SK-N-MC (cell line): ENCODE measurements at regions not wholly inside any gene's neighbourhood (a gene's known extent, or its start where the extent isn't known, plus 50 kb on each side); places are given as distances from the start of the nearest gene placed in this dataset.

ENCODE experiments used
- DNase-seq: peaks from one replicate; pipeline ENCODE4 v3.0.0-alpha.2; 2011; ENCODE audit warnings: low read depth, low spot score
- H3K27ac ChIP-seq: fragments of 200-600 bp; sonication (generic); 2 replicates; pipeline ENCODE4 v1.5.1; 2016; ENCODE audit warnings: mixed run types
- H3K36me3 ChIP-seq: fragments of 200-600 bp; sonication (generic); 2 replicates; pipeline ENCODE4 v1.6.1; 2017; ENCODE audit warnings: antibody characterized with exemption, low read length, mixed read lengths; ENCODE audit not compliant: insufficient read depth
- H3K4me3 ChIP-seq: fragments of 200-600 bp; sonication (generic); 2 replicates; pipeline ENCODE4 v1.5.1; 2016
- H3K9ac ChIP-seq: fragments of 200-600 bp; sonication (generic); 2 replicates; pipeline ENCODE4 v1.8.0; 2017; ENCODE audit warnings: mixed run types, mixed read lengths; ENCODE audit not compliant: insufficient read length
- H3K9me3 ChIP-seq: fragments of 200-600 bp; sonication (generic); 2 replicates; pipeline ENCODE4 v1.6.1; 2017; ENCODE audit warnings: low read depth, mild to moderate bottlenecking, antibody characterized with exemption, low read length, moderate library complexity, mixed read lengths
- EZH2 ChIP-seq: fragments of 200-600 bp; sonication (generic); IDR thresholded peaks from one replicate; pipeline ENCODE4 v1.6.1; 2017; ENCODE audit warnings: antibody characterized with exemption
- FOXP2 ChIP-seq: optimal IDR thresholded peaks from 2 replicates; pipeline ENCODE3; 2011; ENCODE audit warnings: mild to moderate bottlenecking, moderate library complexity; ENCODE audit not compliant: insufficient read depth; ENCODE audit errors: extremely low read length, control extremely low read depth
- POLR2AphosphoS5 ChIP-seq: IDR thresholded peaks from 2 replicates; pipeline ENCODE4 v1.6.1; 2012; ENCODE audit warnings: mild to moderate bottlenecking, low read depth, low read length, borderline replicate concordance

DNA sequence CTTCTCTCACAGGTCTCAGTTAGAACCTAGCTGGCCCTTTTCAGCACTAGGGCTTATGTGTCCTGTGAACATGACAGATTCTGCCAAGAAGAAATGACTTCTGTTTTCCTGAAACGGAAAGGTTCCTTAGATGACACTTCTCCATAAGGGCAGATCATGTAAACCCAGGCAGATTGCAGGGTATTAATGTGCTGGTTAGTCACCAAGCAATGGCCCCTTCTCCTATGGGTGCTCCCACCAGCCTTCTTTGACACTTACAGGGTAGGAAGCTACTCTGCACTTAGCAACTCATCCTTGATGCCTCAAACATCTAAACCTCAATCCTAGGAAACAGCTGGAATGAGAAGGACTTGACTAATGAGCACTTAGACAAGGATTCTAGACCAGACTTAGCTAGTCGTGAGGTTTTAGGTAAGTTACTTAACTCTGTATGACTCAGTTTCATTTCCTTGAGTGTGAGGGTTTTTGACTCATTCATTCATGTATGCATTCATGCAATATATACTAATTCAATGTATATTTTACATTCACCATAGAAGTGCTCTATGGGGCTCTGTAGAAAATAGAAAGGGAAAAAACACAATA, 74.1 kb upstream of the PLXNA2 start:
- Histone ChIP-seq H3K9ac (no peak overlapping the region), H3K27ac (no peak overlapping the region), H3K9me3 (no peaks in the 10 kb centered on the region), H3K4me3 (no peak overlapping the region), H3K36me3 (no peaks in the 10 kb centered on the region)
- TF ChIP-seq FOXP2 (no peak), EZH2 (no peak), POLR2AphosphoS5 (no peak)
- no peak for DNase-seq

DNA sequence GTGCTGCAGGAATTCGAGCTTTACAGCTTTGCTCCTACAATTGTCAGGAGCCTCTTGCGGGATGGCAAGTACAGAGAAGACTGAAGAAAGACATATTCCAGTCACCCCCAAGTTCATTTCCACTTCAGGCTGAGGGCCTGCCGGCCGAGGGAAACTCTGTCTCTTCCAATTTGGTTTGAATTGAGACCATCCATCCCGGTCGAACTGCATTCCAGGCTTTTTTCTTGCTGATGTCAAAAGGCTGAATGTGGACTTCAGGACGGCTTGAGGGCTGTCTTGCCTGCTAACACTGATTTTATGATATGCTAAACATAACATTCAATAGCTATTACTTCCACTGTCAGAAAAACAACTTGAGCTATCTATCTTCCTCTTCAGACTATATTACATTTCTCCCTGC, 79.8 kb upstream of the PLXNA2 start:
- DNase-seq: no peak
- no peak overlapping the region for H3K9ac ChIP-seq
- no peak overlapping the region for H3K4me3 ChIP-seq
- H3K9me3 ChIP-seq: no peaks in the 10 kb centered on the region
- no peaks in the 10 kb centered on the region for H3K36me3 ChIP-seq
- no peak overlapping the region for H3K27ac ChIP-seq
- TF ChIP-seq FOXP2 (no peak), POLR2AphosphoS5 (no peak), EZH2 (no peak)

DNA sequence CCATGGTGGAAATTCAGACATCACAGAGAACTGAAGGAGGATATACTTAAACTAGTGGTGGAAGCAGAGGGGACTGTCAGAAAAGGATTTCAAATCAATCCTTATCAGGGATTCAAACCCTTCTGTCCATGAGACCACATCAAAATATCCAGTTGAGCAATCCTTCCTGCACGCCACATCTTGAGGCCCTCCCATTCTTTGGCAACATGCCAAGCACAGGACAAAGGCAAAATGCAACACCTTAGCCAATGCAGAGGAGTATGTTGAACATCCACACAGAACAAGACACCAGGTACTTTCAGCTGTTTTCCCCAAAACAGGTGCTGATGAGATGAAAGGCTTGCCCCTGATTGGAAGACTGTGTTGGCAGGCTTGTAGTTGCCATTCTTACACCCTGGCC, 81.8 kb upstream of the PLXNA2 start:
- no peaks in the 10 kb centered on the region for H3K9me3 ChIP-seq
- no peak overlapping the region for H3K4me3 ChIP-seq
- no peak overlapping the region for H3K9ac ChIP-seq
- H3K27ac ChIP-seq: no peak overlapping the region
- no peaks in the 10 kb centered on the region for H3K36me3 ChIP-seq
- TF ChIP-seq FOXP2: no peak
- TF ChIP-seq EZH2: no peak
- no peak for TF ChIP-seq POLR2AphosphoS5
- DNase-seq: no peak

DNA sequence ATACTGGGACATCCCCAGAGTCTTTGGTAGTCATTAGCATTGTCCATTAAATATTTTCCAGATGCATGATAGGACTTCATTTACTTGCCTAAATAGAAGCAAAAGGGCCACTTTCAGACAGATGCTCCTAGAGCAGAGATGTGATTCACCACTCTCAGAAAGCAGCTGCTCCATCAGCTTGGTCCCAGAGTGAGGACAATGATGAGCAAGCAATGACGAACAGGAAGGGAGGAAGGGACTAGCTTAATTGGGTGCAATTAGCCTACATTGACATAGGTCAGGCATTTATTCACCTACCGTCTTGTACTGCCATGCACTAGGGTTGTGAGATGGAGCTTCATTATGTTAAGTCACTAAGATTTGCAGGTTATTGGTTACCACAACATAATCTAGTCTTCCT, 85.1 kb upstream of the PLXNA2 start:
- H3K9ac ChIP-seq: no peak overlapping the region
- no peak for DNase-seq
- TF ChIP-seq EZH2 (no peak), FOXP2 (no peak)
- H3K36me3 ChIP-seq: no peaks in the 10 kb centered on the region
- no peaks in the 10 kb centered on the region for H3K9me3 ChIP-seq
- no peak overlapping the region for H3K27ac ChIP-seq
- H3K4me3 ChIP-seq: no peak overlapping the region

DNA sequence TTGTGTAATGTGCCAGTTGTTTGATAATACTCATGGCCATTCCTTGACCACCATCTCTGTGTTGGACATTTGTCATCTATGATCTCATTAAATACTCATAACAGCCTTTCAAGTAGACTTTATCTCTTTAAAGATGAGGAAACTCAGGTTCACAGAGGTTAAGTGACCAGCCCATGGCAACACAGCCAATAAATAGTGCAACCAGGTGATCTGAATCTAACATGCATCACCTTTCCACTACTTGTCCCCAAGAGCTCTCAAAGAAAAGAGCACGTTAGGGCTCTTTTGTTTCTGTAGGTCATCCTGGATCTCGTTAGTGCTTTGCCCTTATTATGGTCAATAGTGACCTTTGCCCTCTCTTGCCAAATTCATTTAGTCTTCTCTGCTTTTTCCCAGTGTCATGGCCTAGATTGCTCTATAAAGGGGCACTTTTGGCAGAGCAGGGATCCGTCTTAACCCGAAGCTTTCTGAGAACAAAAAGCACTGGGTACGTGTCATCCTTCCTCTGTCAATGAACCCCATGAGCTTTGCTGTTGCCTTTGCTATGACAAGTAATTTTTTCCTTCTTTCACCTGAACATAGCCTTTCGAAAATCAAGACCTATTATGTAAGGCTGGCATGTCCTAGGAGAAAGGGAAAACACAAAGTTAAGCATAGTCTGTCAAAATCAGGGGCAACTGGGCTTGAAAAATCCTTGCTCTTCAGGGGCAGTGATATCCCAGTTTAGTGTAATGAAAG, 88.0 kb upstream of the PLXNA2 start:
- Histone ChIP-seq H3K27ac (no peak overlapping the region), H3K4me3 (no peak overlapping the region), H3K9me3 (no peaks in the 10 kb centered on the region), H3K36me3 (no peaks in the 10 kb centered on the region), H3K9ac (no peak overlapping the region)
- no peak for DNase-seq
- no peak for TF ChIP-seq FOXP2
- TF ChIP-seq POLR2AphosphoS5: no peak
- TF ChIP-seq EZH2: no peak

DNA sequence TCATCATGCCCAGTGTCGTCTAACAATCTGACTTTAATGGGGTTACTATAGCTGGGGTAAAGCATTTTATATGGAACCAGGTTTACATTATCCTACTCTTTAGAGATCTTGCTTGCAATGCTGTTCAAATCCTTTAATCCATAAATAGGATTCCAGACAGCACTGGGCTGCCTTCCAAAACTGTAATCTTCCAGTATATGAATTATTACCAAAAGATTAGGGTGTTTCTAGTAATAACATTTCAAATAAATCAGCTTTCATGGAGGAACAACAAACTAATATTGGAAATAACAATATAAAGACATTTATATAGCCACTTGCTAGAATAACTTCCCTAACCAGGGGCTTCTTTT, 88.6 kb upstream of the PLXNA2 start:
- Histone ChIP-seq H3K27ac (no peak overlapping the region), H3K9me3 (no peaks in the 10 kb centered on the region), H3K9ac (no peak overlapping the region), H3K36me3 (no peaks in the 10 kb centered on the region), H3K4me3 (no peak overlapping the region)
- no peak for TF ChIP-seq EZH2
- TF ChIP-seq FOXP2: no peak
- TF ChIP-seq POLR2AphosphoS5: no peak
- no peak for DNase-seq

DNA sequence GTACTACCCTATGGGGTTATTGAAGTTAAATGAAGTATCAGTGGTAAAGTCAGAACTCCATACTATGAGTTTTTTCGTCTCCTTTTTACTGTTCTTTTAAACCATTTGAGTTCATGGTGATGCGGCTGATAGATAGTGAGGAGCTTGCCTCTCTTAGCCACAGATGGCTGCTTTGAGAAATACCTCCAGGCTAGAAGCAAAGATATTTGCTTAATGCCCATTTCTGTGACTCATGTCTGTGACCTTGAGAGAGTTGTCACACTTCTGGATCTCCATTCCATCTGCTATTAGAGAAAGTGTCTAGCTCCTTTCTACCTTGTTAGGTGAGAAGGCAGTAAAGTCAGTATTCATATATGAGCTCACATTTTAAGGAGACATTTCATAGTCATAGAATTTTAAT, 89.5 kb upstream of the PLXNA2 start:
- H3K9ac ChIP-seq: no peak overlapping the region
- H3K4me3 ChIP-seq: no peak overlapping the region
- no peak for TF ChIP-seq EZH2
- TF ChIP-seq POLR2AphosphoS5: no peak
- TF ChIP-seq FOXP2: no peak
- H3K27ac ChIP-seq: no peak overlapping the region
- no peaks in the 10 kb centered on the region for H3K9me3 ChIP-seq
- DNase-seq: no peak
- H3K36me3 ChIP-seq: no peaks in the 10 kb centered on the region

DNA sequence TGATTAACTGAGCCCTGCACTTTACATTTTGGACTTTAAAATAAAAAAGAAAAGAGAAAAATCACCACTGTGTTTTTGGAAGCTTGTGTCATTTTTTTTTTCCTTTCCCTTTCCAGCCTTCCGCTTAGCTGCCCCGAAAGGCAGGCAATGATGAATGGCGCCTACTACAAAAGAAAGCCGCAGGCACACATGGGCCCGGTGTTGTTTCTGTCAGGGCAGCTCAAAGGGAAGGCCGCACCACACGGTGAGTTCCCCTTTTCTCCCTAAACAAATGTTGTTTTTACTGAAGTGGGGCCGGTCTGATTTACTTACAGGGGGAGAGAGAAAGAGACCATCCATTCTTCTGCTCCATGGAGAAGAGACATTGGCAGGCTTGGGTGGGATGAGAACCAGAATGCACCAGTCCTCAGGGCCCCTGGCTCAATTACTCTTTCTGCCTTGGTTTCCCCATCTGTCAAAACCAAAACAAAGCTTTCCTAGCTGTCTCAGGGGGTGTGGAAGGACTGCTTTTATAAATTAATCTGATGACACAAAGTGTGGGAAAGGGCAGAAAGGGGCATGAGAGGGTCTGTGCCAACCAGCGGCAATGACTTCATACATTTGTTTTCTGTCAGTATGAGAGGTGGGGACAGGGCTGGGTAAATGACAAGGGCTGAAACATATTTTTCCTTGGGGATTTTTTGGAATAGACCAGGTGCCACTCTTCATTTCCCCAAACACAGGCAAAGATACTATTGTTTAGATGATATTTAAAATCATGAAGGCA, 91.4 kb upstream of the PLXNA2 start:
- TF ChIP-seq POLR2AphosphoS5 (no peak), EZH2 (no peak), FOXP2 (no peak)
- DNase-seq: no peak
- H3K4me3 ChIP-seq: no peak overlapping the region
- no peak overlapping the region for H3K9ac ChIP-seq
- no peaks in the 10 kb centered on the region for H3K36me3 ChIP-seq
- H3K9me3 ChIP-seq: no peaks in the 10 kb centered on the region
- H3K27ac ChIP-seq: no peak overlapping the region
